GM23338 (cell line): ENCODE measurements at regions not wholly inside any gene's neighbourhood (a gene's known extent, or its start where the extent isn't known, plus 50 kb on each side); places are given as distances from the start of the nearest gene placed in this dataset.

ENCODE experiments used
- ATAC-seq: fragments of 200-7000 bp; cut with Tn5 transposase; 3 replicates; pipeline ENCODE4 v1.9.1; 2020
- DNase-seq: peaks from one replicate; pipeline ENCODE4 v3.0.0-alpha.2; 2015; ENCODE audit warnings: low spot score
- H2AFZ ChIP-seq: fragments of 200-600 bp; sonication (generic); 2 replicates; pipeline ENCODE4 v1.8.0; 2016; ENCODE audit warnings: antibody characterized with exemption, mild to moderate bottlenecking, moderate library complexity
- H3F3A ChIP-seq: fragments of 200-600 bp; sonication (generic); replicated peaks from 2 replicates; pipeline ENCODE4 v1.8.0; 2017; ENCODE audit warnings: antibody characterized with exemption, mixed run types, low read depth
- H3K27ac ChIP-seq: fragments of 200-600 bp; sonication (generic); 2 replicates; pipeline ENCODE4 v1.6.1; 2016; ENCODE audit warnings: low read depth
- H3K27me3 ChIP-seq: fragments of 200-600 bp; sonication (generic); 2 replicates; pipeline ENCODE4 v1.8.0; 2016; ENCODE audit warnings: mild to moderate bottlenecking, mixed run types, moderate library complexity; ENCODE audit not compliant: insufficient read depth
- H3K36me3 ChIP-seq: fragments of 200-600 bp; sonication (generic); 2 replicates; pipeline ENCODE4 v1.8.0; 2016; ENCODE audit warnings: mild to moderate bottlenecking; ENCODE audit not compliant: insufficient read depth
- H3K4me1 ChIP-seq: fragments of 200-600 bp; sonication (generic); 2 replicates; pipeline ENCODE4 v1.8.0; 2016; ENCODE audit warnings: mild to moderate bottlenecking, moderate library complexity; ENCODE audit not compliant: insufficient read depth
- H3K4me2 ChIP-seq: fragments of 200-600 bp; sonication (generic); 2 replicates; pipeline ENCODE4 v1.7.1; 2017; ENCODE audit warnings: mixed run types
- H3K4me3 ChIP-seq: fragments of 200-600 bp; sonication (generic); 2 replicates; pipeline ENCODE4 v1.6.1; 2016; ENCODE audit warnings: mixed run types
- H3K79me2 ChIP-seq: fragments of 200-600 bp; sonication (generic); replicated peaks from 2 replicates; pipeline ENCODE4 v1.8.0; 2017; ENCODE audit warnings: mild to moderate bottlenecking; ENCODE audit not compliant: insufficient read depth
- H3K9me2 ChIP-seq: fragments of 200-600 bp; sonication (generic); 2 replicates; pipeline ENCODE4 v1.8.0; 2017; ENCODE audit not compliant: insufficient read depth
- H4K20me1 ChIP-seq: fragments of 200-600 bp; sonication (generic); replicated peaks from 2 replicates; pipeline ENCODE4 v1.8.0; 2017; ENCODE audit warnings: mild to moderate bottlenecking; ENCODE audit not compliant: insufficient read depth
- H3K27ac Mint-ChIP-seq: 2 replicates; pipeline ENCODE4 v1.8.0; 2020; ENCODE audit warnings: inconsistent platforms, mild to moderate bottlenecking, moderate library complexity, mixed read lengths
- H3K27me3 Mint-ChIP-seq: 3 replicates; pipeline ENCODE4 v1.8.0; 2022; ENCODE audit warnings: low read depth, mild to moderate bottlenecking, moderate library complexity, mixed read lengths, inconsistent platforms; ENCODE audit not compliant: insufficient read depth, poor library complexity
- H3K36me3 Mint-ChIP-seq: 3 replicates; pipeline ENCODE4 v1.8.0; 2021; ENCODE audit warnings: low read depth, mild to moderate bottlenecking, inconsistent platforms, moderate library complexity, mixed read lengths
- H3K4me1 Mint-ChIP-seq: 3 replicates; pipeline ENCODE4 v1.8.0; 2020; ENCODE audit warnings: mild to moderate bottlenecking, inconsistent platforms, mixed read lengths
- H3K4me3 Mint-ChIP-seq: 3 replicates; pipeline ENCODE4 v1.8.0; 2021; ENCODE audit warnings: moderate library complexity, mild to moderate bottlenecking, inconsistent platforms, mixed read lengths
- H3K9me3 Mint-ChIP-seq: 3 replicates; pipeline ENCODE4 v1.8.0; 2020; ENCODE audit warnings: moderate library complexity, mild to moderate bottlenecking, inconsistent platforms, mixed read lengths
- CREB1 ChIP-seq: fragments of 250-450 bp; sonication (Bioruptor Pico); IDR thresholded peaks from 2 replicates; pipeline ENCODE4 v1.5.0; 2020; ENCODE audit warnings: low read depth, mild to moderate bottlenecking, moderate library complexity
- ETS1 ChIP-seq: IDR thresholded peaks from 2 replicates; pipeline ENCODE4 v1.6.1; 2016; ENCODE audit warnings: antibody characterized with exemption
- EZH2 ChIP-seq: fragments of 200-600 bp; sonication (generic); IDR thresholded peaks from one replicate; pipeline ENCODE4 v1.8.0; 2017; ENCODE audit warnings: antibody characterized with exemption, mild to moderate bottlenecking, low read depth; ENCODE audit not compliant: unreplicated experiment
- JUNB ChIP-seq: IDR thresholded peaks from one replicate; pipeline ENCODE4 v1.6.1; 2016; ENCODE audit warnings: antibody characterized with exemption; ENCODE audit not compliant: unreplicated experiment
- NANOG ChIP-seq: IDR thresholded peaks from 2 replicates; pipeline ENCODE4 v1.6.1; 2016; ENCODE audit warnings: antibody characterized with exemption, borderline replicate concordance
- POLR2AphosphoS5 ChIP-seq: IDR thresholded peaks from 2 replicates; pipeline ENCODE4 v1.6.1; 2016; ENCODE audit warnings: antibody characterized with exemption, low read depth
- STAT1 ChIP-seq: IDR thresholded peaks from one replicate; pipeline ENCODE4 v1.6.1; 2016; ENCODE audit warnings: antibody characterized with exemption; ENCODE audit not compliant: unreplicated experiment
- ZNF114 ChIP-seq: fragments of 250-450 bp; sonication (Bioruptor Pico); IDR thresholded peaks from 2 replicates; pipeline ENCODE4 v1.5.0; 2020; ENCODE audit warnings: mild to moderate bottlenecking, moderate library complexity
- ZNF331 ChIP-seq: fragments of 250-450 bp; sonication (Bioruptor Pico); IDR thresholded peaks from 2 replicates; pipeline ENCODE4 v1.5.0; 2020; ENCODE audit warnings: low read depth, mild to moderate bottlenecking, moderate library complexity
- ZNF462 ChIP-seq: fragments of 250-450 bp; sonication (Bioruptor Pico); IDR thresholded peaks from 2 replicates; pipeline ENCODE4 v1.5.0; 2020; ENCODE audit warnings: mild to moderate bottlenecking, moderate library complexity

GRCh38 chr5:35484241-35484640, 133.4 kb upstream of the SPEF2 start:
- TF ChIP-seq EZH2 = no peak
- no peak for TF ChIP-seq ETS1
- TF ChIP-seq JUNB = no peak
- TF ChIP-seq ZNF114 = no peak
- TF ChIP-seq CREB1 (CRISPR knock-in tag) = no peak
- TF ChIP-seq POLR2AphosphoS5 = no peak
- ATAC-seq = no peak

GRCh38 chr5:35483780-35484179, 133.9 kb upstream of the SPEF2 start:
- Mint-ChIP-seq H3K36me3 (no peaks in the 10 kb centered on the region), H3K27me3 (no peaks in the 10 kb centered on the region), H3K4me1 (peaks cover 34% of the 10 kb centered on the region), H3K27ac (no peak overlapping the region; the same call in 1 of the 2 replicates), H3K4me3 (no peak overlapping the region), H3K9me3 (no peaks in the 10 kb centered on the region)
- DNase-seq (no peak), ATAC-seq (no peak)
- no peak overlapping the region for H3K4me3 ChIP-seq
- H4K20me1 ChIP-seq = no peaks in the 10 kb centered on the region
- H3F3A ChIP-seq = no peaks in the 10 kb centered on the region
- H2AFZ ChIP-seq = 0 out of 2 replicates have a peak overlapping the region, but pooled peaks have one; percentile 16
- H3K27me3 ChIP-seq = no peaks in the 10 kb centered on the region
- no peaks in the 10 kb centered on the region for H3K9me2 ChIP-seq
- no peaks in the 10 kb centered on the region for H3K79me2 ChIP-seq
- H3K4me2 ChIP-seq = no peak overlapping the region
- H3K27ac ChIP-seq = no peak overlapping the region
- TF ChIP-seq JUNB (no peak), STAT1 (no peak), EZH2 (no peak), ETS1 (no peak), ZNF331 (no peak), ZNF114 (no peak)
- no peaks in the 10 kb centered on the region for H3K36me3 ChIP-seq
- peaks cover 41% of the 10 kb centered on the region for H3K4me1 ChIP-seq

More at GRCh38 chr5:35484241-35484640, 133.4 kb upstream of the SPEF2 start:
- Histone ChIP-seq H2AFZ (peak overlapping the region; percentile 93; the same call in 1 of the 2 replicates), H3K4me1 (peaks cover 41% of the 10 kb centered on the region), H3K27ac (no peak overlapping the region), H4K20me1 (no peaks in the 10 kb centered on the region), H3F3A (no peaks in the 10 kb centered on the region), H3K4me2 (no peak overlapping the region), H3K4me3 (no peak overlapping the region), H3K36me3 (no peaks in the 10 kb centered on the region), H3K9me2 (no peaks in the 10 kb centered on the region), H3K27me3 (no peaks in the 10 kb centered on the region), H3K79me2 (no peaks in the 10 kb centered on the region)
- Mint-ChIP-seq H3K9me3 (no peaks in the 10 kb centered on the region), H3K4me3 (no peak overlapping the region), H3K4me1 (peaks cover 34% of the 10 kb centered on the region), H3K27ac (no peak overlapping the region), H3K36me3 (no peaks in the 10 kb centered on the region), H3K27me3 (no peaks in the 10 kb centered on the region)
- DNase-seq = no peak

- no peaks in the 10 kb centered on the region for H3K9me3 Mint-ChIP-seq
- DNase-seq = no peak
- H3K4me1 Mint-ChIP-seq = peaks cover 34% of the 10 kb centered on the region
- no peak for ATAC-seq
- Histone ChIP-seq H3K4me3 (no peak overlapping the region), H3K27ac (no peak overlapping the region), H3F3A (no peaks in the 10 kb centered on the region), H3K36me3 (no peaks in the 10 kb centered on the region), H3K79me2 (no peaks in the 10 kb centered on the region), H3K4me2 (no peak overlapping the region), H3K4me1 (peaks cover 41% of the 10 kb centered on the region), H2AFZ (no peak overlapping the region), H4K20me1 (no peaks in the 10 kb centered on the region), H3K27me3 (no peaks in the 10 kb centered on the region), H3K9me2 (no peaks in the 10 kb centered on the region)
- H3K27ac Mint-ChIP-seq = peak overlapping the region; percentile 59; the same call in 1 of the 2 replicates
- H3K27me3 Mint-ChIP-seq = no peaks in the 10 kb centered on the region
- H3K4me3 Mint-ChIP-seq = no peak overlapping the region
- H3K36me3 Mint-ChIP-seq = no peaks in the 10 kb centered on the region
- no peak for TF ChIP-seq NANOG
- no peak for TF ChIP-seq CREB1 (CRISPR knock-in tag)
- TF ChIP-seq ZNF462 (CRISPR knock-in tag) = no peak
Measured at GRCh38 chr5:35483191-35483590, 134.5 kb upstream of the SPEF2 start.
